Natural killer cell (primary cell): ENCODE measurements at regions not wholly inside any gene's neighbourhood (a gene's known extent, or its start where the extent isn't known, plus 50 kb on each side); places are given as distances from the start of the nearest gene placed in this dataset.

Experiments used
- ATAC-seq, 3 donors: fragments of 150-1000 bp in 2 of 3; fragments of 200-7000 bp in 1 of 3; cut with Tn5 transposase; 1 replicate in 1 of 3; 2 replicates in 2 of 3; pipeline ENCODE4 v1.10.0; 2021; ENCODE audit warnings: mild to moderate bottlenecking in 2 of 3, moderate library complexity in 2 of 3
- DNase-seq, 2 donors: peaks; one replicate each; pipeline versions ENCODE4 v3.0.0 to v3.0.0-alpha.2; 2013 to 2021; ENCODE audit warnings: mixed read lengths in 1 of 2
- H3K27ac ChIP-seq: one replicate; pipeline ENCODE4 v1.5.1; 2013; ENCODE audit warnings: mild to moderate bottlenecking, low read length
- H3K27me3 ChIP-seq: one replicate; pipeline ENCODE4 v1.6.1; 2013; ENCODE audit warnings: low read length; ENCODE audit not compliant: control insufficient read depth, insufficient read depth
- H3K36me3 ChIP-seq: one replicate; pipeline ENCODE4 v1.6.1; 2013; ENCODE audit warnings: low read length; ENCODE audit not compliant: control insufficient read depth, insufficient read depth
- H3K4me1 ChIP-seq: one replicate; pipeline ENCODE4 v1.6.1; 2013; ENCODE audit warnings: low read length; ENCODE audit not compliant: control insufficient read depth, insufficient read depth
- H3K4me3 ChIP-seq: one replicate; pipeline ENCODE4 v1.5.1; 2013; ENCODE audit warnings: low read length
- H3K9me3 ChIP-seq: one replicate; pipeline ENCODE4 v1.6.1; 2013; ENCODE audit warnings: low read length; ENCODE audit not compliant: control insufficient read depth, insufficient read depth
- H3K27ac Mint-ChIP-seq, 2 donors: one replicate each; pipeline ENCODE4 v1.8.0; 2022; ENCODE audit warnings: mild to moderate bottlenecking in 2 of 2, mixed read lengths in 2 of 2, moderate library complexity in 1 of 2
- H3K27me3 Mint-ChIP-seq, 2 donors: one replicate each; pipeline ENCODE4 v1.8.0; 2022; ENCODE audit warnings: low read depth in 2 of 2, mixed read lengths in 2 of 2
- H3K36me3 Mint-ChIP-seq: one replicate; pipeline ENCODE4 v1.8.0; 2022; ENCODE audit warnings: mixed read lengths
- H3K4me1 Mint-ChIP-seq, 2 donors: one replicate each; pipeline ENCODE4 v1.8.0; 2022; ENCODE audit warnings: mixed read lengths in 2 of 2
- H3K4me3 Mint-ChIP-seq: one replicate; pipeline ENCODE4 v1.8.0; 2022; ENCODE audit warnings: mild to moderate bottlenecking, moderate library complexity, mixed read lengths
- H3K9me3 Mint-ChIP-seq, 2 donors: one replicate each; pipeline ENCODE4 v1.8.0; 2022; ENCODE audit warnings: mixed read lengths in 2 of 2
- WGBS: methylation state at CpG from one replicate; pipeline ENCODE4 v1.1.7; 2013; ENCODE audit warnings: missing lambda C conversion rate; ENCODE audit not compliant: insufficient coverage; 5-methylcytosine and 5-hydroxymethylcytosine counted together
- intact Hi-C: fragments of 100-400 bp; cut with micrococcal nuclease; formaldehyde crosslinking; loops from one replicate; pipeline ENCODE4 v1.14.2; 2022
- TF ChIP-seq, protein P1 (sequence below): fragments of 200-600 bp; IDR thresholded peaks from one replicate; pipeline ENCODE4 v1.8.0; 2022; ENCODE audit warnings: antibody characterized with exemption

DNA sequence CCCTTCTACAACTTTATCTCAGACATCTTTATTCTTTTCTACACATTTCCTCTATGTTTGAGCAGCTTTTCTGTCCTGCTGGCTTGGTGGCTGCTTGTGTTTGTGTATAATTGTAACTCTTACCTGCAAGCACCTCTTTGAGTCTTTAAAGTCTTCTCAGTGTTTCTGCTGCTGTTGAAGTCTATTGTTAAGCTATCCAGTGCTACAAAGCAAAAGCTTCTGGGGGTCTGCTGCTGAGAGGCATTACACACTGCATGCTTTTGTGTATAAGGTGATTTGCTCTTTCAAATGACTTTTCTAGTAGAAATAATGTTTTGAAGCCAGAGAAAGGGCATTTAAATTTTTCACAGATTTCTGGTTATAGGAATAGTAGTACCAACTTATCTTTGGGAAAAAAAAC lies 241.8 kb downstream of the DTHD1 start:
- Histone ChIP-seq H3K27me3 (no peaks in the 10 kb centered on the region), H3K9me3 (no peaks in the 10 kb centered on the region), H3K27ac (no peak overlapping the region), H3K4me1 (no peaks in the 10 kb centered on the region), H3K4me3 (no peak overlapping the region), H3K36me3 (no peaks in the 10 kb centered on the region)
- ATAC-seq (no peak), DNase-seq (no peak)
- intact Hi-C loops, result no loop called here
- TF ChIP-seq, protein P1, sequence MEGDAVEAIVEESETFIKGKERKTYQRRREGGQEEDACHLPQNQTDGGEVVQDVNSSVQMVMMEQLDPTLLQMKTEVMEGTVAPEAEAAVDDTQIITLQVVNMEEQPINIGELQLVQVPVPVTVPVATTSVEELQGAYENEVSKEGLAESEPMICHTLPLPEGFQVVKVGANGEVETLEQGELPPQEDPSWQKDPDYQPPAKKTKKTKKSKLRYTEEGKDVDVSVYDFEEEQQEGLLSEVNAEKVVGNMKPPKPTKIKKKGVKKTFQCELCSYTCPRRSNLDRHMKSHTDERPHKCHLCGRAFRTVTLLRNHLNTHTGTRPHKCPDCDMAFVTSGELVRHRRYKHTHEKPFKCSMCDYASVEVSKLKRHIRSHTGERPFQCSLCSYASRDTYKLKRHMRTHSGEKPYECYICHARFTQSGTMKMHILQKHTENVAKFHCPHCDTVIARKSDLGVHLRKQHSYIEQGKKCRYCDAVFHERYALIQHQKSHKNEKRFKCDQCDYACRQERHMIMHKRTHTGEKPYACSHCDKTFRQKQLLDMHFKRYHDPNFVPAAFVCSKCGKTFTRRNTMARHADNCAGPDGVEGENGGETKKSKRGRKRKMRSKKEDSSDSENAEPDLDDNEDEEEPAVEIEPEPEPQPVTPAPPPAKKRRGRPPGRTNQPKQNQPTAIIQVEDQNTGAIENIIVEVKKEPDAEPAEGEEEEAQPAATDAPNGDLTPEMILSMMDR, result no peak
- Mint-ChIP-seq H3K4me1 (no peaks in the 10 kb centered on the region), H3K9me3 (peaks cover 8 to 10% of the 10 kb centered on the region in 2 donors), H3K27me3 (no peaks in the 10 kb centered on the region), H3K36me3 (peaks cover 7% of the 10 kb centered on the region), H3K27ac (no peak overlapping the region), H3K4me3 (no peak overlapping the region)

DNA sequence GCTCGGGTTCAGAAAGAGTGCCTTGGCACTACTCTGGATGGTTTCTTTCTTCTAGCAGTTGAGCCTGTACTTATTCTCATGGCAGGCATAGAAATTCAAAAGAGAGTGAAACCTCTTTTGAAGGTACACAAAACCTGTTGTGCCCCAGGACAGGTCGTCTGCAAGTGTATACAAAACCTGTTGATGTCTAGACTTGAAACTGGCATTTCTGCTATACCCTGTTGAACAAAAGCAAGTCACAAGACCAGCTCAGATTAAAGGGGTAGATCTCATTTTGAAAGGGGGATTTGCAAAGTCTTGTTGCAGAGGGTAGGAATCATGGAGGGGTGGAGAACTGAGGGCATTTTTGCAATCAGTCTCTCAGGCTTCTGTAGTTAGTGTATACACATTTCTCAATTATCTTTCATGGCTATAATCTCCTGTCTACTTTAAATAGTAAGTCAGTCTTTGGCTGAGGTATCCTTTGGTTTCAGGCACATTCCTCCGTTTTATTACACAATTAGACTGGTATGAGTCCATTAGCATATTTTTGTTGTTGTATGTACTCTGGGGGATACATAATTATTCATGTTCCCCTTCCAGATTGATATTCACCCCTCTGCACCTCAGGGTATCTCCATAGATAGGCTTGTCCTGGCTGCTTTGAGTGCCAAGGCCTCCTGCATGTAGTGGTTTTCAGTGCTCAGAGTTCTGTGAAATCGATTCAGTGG lies 251.4 kb downstream of the DTHD1 start:
- Mint-ChIP-seq H3K4me3 (no peak overlapping the region), H3K27ac (no peak overlapping the region), H3K27me3 (no peaks in the 10 kb centered on the region), H3K4me1 (no peaks in the 10 kb centered on the region), H3K36me3 (peaks cover 13% of the 10 kb centered on the region), H3K9me3 (peaks cover 9 to 15% of the 10 kb centered on the region in 2 donors)
- WGBS, result 64% methylated on average over 3 of the region's 4 CpGs
- TF ChIP-seq, protein P1, result no peak
- no peaks in the 10 kb centered on the region for H3K27me3 ChIP-seq
- no peak for ATAC-seq
- no peaks in the 10 kb centered on the region for H3K36me3 ChIP-seq
- H3K4me3 ChIP-seq, result no peak overlapping the region
- no peak overlapping the region for H3K27ac ChIP-seq
- no peaks in the 10 kb centered on the region for H3K4me1 ChIP-seq
- intact Hi-C loops, result no loop called here
- peaks cover 8% of the 10 kb centered on the region for H3K9me3 ChIP-seq
- no peak for DNase-seq

DNA sequence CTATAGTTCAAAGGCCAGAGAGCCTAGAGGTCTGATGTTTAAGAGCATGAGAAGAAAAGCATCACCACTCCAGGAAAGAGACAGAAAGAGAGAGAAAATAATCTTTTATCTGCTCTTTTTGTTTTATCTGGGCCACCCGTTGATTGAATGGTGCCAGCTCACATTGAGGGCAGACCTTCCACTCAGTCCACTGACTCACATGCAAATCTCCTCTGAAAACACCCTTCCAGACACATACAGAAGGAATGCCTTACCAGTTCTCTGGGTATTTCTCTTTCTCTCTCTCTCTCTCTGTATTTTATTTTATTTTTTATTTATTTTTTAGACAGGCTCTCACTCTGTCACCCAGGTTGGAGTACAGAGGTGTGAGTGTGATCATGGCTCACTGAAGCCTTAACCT lies 252.5 kb downstream of the DTHD1 start:
- TF ChIP-seq, protein P1, result no peak
- ATAC-seq (no peak), DNase-seq (no peak)
- Histone ChIP-seq H3K4me3 (no peak overlapping the region), H3K36me3 (no peaks in the 10 kb centered on the region), H3K27me3 (no peaks in the 10 kb centered on the region), H3K9me3 (peaks cover 7% of the 10 kb centered on the region), H3K27ac (no peak overlapping the region), H3K4me1 (no peaks in the 10 kb centered on the region)
- Mint-ChIP-seq H3K4me3 (no peak overlapping the region), H3K27ac (no peak overlapping the region), H3K27me3 (no peaks in the 10 kb centered on the region), H3K9me3 (peaks cover 2 to 5% of the 10 kb centered on the region in 2 donors), H3K4me1 (no peaks in the 10 kb centered on the region), H3K36me3 (peaks cover 2% of the 10 kb centered on the region)
- 73% methylated on average over 1 of the region's 1 CpG for WGBS
- intact Hi-C loops, result no loop called here

DNA sequence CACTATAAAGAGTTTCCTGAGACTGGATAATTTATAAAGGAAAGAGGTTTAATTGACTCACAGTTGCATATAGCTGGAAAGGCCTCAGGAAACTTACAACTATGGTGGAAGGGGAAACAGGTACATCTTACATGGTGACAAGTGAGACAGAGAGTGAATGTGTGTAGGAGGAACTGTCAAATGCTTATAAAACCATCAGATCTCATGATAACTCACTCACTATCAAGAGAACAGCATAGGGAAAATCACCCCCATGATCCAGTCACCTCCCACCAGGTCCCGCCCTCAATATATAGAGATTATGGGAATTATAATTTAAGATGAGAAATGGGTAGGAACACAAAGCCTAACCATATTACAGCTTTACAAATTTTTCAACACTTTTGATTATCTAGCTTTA lies 266.0 kb downstream of the DTHD1 start:
- H3K27ac ChIP-seq, result no peak overlapping the region
- TF ChIP-seq, protein P1, result no peak
- ATAC-seq, result no peak
- Mint-ChIP-seq H3K27ac (no peak overlapping the region), H3K4me1 (no peaks in the 10 kb centered on the region), H3K9me3 (peaks cover 0 to 2% of the 10 kb centered on the region in 2 donors), H3K27me3 (no peaks in the 10 kb centered on the region), H3K4me3 (no peak overlapping the region), H3K36me3 (no peaks in the 10 kb centered on the region)
- intact Hi-C loops, result no loop called here
- H3K9me3 ChIP-seq, result no peaks in the 10 kb centered on the region
- H3K4me3 ChIP-seq, result no peak overlapping the region
- DNase-seq, result no peak
- no CpG with 5 or more reads among the region's 1 CpG for WGBS
- no peaks in the 10 kb centered on the region for H3K36me3 ChIP-seq
- H3K27me3 ChIP-seq, result no peaks in the 10 kb centered on the region
- H3K4me1 ChIP-seq, result no peaks in the 10 kb centered on the region
